SKM-1 treated with dmso at 0.1 percent for 144 hours (cell line): ENCODE measurements at regions not wholly inside any gene's neighbourhood (a gene's known extent, or its start where the extent isn't known, plus 50 kb on each side); places are given as distances from the start of the nearest gene placed in this dataset.
"Not testable (repeated sequence)": the region's sequence is repeated elsewhere in the genome, so short reads cannot be mapped to it uniquely, and the experiment has no call there.

Source experiments
- DNase-seq: peaks from one replicate; lab custom pipeline; 2025; ENCODE audit not compliant: unreplicated experiment; lab: John Stamatoyannopoulos, UW

DNA sequence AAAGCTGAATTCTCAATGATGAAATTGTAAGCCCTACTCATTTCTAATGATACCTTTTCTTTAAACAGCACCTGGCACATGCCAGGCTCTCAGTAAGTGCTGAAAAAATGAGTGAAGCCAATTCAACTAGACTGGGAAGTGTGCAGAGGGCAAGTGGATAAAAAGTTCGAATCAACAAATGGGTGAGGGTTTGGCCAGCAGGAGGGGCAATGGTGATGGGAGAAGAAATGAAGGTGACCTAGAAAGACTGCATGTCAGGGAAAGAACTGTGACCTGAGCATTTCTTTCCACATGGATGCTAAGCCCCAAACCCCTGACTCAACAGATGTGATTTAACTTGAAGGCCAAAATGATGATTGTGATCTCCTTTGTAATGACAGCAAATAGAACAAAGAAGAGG is 54.6 kb downstream of the DKK1 start:
- no peak for DNase-seq

GRCh38 chr10:52374207-52374606 is 60.1 kb downstream of the DKK1 start:
- DNase-seq = not testable (repeated sequence)

DNA sequence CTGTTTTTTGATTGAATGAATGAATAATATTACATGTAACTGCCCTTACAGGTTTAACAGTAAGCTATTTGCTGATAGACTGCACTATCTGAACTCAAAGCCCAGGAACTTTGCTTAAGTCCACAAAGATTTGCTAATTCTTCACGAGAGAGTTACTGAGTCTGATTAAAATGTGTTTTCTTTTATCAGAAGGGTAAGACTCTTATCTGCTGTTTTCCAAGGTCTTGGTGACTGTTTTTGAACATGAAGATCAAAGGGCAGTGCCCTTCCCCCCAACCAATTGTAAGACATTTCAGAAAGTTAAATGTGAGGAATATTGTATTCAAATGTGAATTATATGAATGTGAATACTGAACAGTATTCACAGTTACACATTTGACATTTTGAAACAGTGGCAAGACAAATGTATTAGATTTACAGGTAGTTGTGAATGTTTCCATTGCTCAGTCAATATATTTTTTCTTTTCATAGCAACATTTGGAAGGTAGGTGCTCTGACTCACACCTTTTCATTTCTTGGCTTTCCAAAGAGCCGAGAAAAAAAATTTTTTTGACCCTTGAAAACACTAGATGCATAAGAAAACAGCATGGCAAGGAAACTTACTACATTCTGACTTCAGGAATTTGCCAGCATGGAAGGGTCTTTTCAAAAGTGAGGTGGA is 62.7 kb downstream of the DKK1 start:
- no peak for DNase-seq

GRCh38 chr10:52378124-52378523 is 64.0 kb downstream of the DKK1 start:
- no peak for DNase-seq

DNA sequence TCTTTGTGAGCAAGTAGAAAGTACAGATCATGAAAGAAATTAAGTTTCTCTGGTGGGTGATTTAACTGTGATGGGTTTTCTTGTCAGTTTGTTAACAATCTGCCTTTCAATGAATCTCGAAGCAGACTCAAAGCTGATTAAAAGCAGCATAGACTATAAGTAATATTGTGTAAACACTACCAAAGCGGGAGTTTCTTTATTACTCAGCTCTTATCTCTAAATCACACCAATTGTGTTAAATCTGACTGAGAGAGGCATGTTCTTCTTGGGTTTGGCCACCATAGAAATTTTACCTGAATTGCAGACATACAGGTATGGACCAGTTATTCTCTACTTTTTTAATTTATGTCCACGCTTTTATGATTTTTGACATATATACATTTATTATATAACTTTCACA is 65.2 kb downstream of the DKK1 start:
- no peak for DNase-seq

- DNase-seq = no peak
Observed at GRCh38 chr10:52383088-52383487, 69.0 kb downstream of the DKK1 start.

DNA sequence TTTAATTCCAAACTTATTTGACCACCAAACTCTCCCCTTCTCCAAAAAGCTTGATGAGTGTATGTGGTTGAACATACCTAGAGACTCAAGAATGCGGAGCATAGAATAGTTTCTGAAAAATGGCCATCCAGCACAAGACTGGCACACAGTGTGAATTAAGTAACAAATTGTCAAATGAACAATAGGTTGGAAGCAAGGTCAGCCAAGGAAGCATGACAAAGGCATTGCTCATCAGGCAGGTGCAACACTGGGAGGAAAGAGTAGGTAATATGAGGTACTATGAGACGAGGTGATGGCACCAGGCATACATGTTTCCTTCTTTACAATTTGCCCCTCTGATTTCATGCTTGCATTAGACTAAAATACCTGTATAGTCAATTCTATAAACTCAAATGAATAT is 73.7 kb downstream of the DKK1 start:
- no peak for DNase-seq

- DNase-seq = no peak
Observed at GRCh38 chr10:52390388-52390787, 76.3 kb downstream of the DKK1 start.

GRCh38 chr10:52391927-52392602 is 78.0 kb downstream of the DKK1 start:
- DNase-seq = no peak

DNA sequence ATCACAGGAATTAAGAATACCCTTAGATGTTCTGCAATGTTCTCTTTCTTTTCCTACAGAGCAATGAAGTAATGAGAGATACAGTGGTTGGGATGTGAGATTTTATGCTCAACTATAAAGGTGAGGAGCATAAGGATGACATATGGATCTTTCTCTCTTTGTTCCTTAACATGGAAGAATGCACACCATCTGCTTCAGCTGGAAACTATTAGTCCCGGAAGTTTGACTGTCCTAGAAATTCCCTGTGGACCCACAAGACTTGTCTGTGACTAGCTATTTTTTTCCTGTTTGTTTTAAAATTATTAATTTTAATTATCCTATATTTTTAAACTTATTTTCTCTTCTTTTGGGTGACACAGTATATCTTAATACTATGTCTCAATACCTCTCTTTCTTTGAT is 80.2 kb downstream of the DKK1 start:
- DNase-seq = no peak

GRCh38 chr10:52400562-52400961 is 86.5 kb downstream of the DKK1 start:
- no peak for DNase-seq

- not testable (repeated sequence) for DNase-seq
Observed at GRCh38 chr10:52403801-52404200, 89.7 kb downstream of the DKK1 start.

DNA sequence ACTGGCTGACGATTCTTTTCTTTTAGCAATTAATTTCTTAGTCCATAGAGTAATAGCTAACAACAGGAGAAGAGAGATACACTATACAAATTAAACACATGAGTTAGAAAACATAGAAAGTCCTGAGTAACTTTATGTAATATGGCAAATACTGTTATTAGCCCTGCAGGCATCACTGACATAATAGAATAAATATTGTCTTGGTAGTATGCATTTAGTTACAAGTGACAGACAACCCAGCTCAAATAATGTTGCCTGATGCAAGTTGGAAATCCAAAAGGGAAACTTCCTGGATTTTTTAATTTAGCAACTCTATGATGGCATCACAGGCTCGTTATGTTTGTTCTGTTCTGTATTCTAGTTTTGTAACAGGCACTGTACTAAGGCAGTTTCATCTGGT is 95.1 kb downstream of the DKK1 start:
- DNase-seq = no peak

- DNase-seq = no peak
Observed at GRCh38 chr10:52409928-52410327, 95.8 kb downstream of the DKK1 start.

GRCh38 chr10:52410916-52411315 is 96.8 kb downstream of the DKK1 start:
- DNase-seq = no peak

- no peak for DNase-seq
Observed at GRCh38 chr10:52419281-52419680, 105.2 kb downstream of the DKK1 start.

DNA sequence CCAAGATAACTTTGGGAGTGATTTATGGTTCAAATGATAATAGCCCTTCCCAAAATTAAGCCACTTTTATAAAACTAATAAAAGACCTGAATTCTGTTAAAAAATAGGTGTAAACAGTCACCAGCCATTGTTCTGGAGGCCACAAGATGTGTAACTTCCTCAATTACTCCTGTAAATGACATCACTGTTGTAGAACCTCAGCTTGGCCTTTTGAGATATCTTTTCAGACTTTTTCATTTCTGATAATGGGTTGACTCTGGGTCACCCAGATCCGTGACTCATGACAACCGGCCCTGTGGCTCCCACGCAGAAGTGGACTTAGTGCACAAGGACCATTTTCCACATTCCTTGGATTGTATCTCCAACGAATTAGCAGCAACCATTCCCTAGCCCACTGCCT is 106.6 kb downstream of the DKK1 start:
- peak; percentile 15 for DNase-seq

DNA sequence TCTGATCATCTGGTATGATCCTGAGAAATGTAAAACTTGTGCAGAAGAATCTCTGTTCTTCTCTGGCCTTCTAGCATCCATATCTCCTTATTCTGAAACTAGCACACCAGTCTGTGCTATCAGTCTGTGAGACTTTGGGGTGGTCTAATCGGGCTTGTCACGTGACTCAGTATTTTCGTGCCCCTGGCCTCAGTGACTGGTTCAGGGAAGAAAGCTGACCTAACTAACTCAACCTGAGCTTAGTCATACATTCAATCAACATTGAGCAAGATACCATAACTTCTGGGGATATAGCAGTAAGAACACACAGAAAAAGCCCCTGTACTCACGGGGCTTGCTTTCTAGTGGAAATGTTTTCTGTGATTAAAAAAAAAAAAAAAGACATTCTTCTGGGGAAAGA is 109.3 kb downstream of the DKK1 start:
- DNase-seq = no peak

DNA sequence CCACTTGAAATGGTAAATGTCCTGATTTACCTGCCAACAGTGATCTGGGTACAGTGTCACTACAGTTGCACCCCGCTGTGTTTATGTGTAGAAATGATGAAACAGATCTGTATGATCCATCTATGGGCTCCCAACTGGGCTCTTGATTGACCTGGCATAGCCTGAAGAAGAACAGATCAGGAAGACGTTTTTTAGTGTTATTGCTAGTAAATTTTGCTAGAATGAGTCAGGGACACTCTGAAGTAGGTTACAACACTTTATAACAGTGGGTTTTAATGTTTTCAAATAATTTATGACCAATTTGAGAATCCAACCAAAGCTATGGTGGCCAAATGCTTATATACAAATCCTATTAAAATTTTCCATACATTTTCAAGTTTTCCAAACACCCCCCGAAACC is 110.3 kb downstream of the DKK1 start:
- DNase-seq = no peak

DNA sequence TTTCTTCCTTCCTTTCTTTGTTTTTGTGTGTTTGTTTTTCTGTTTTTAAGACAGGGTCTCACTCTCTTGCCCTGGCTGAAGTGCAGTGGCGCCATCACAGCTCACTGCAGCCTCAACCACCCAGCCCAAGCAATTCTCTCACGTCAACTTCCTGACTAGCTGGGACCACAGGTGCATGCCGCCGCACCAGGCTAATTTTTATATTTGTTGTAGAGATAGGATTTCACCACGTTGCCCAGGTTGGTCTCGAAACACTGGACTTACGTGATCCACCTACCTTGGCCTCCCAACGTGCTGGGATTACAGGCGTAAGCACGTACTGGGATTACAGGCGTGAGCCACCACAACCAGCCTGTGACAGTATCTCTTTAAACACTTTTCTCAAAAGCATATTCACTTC is 120.7 kb downstream of the DKK1 start:
- no peak for DNase-seq

- no peak for DNase-seq
Observed at GRCh38 chr10:52436664-52437063, 122.6 kb downstream of the DKK1 start.

DNA sequence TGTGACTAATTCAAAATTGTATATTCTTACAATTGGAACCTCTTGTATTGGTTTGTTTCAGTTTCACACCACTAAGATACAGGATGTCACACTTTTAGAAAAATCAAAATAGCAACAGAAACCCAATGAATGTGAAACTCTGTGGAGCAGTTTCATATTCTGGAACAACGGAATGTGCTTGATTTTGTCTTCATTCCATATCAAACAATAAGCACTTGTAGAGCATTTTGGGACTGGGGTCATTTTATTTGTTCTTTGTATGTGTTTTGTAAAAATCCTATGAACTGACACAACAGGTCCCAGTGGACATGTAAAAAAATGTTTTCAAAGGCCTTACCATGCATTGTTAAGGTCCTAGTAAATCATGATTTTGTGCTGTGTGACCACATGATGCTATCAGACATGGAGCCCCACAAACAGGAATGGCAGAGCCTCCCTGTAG is 123.1 kb downstream of the DKK1 start:
- no peak for DNase-seq

GRCh38 chr10:52438119-52438518 is 124.0 kb downstream of the DKK1 start:
- DNase-seq = no peak
